ENCODE measurements at regions not wholly inside any gene's neighbourhood (a gene's known extent, or its start where the extent isn't known, plus 50 kb on each side); places are given as distances from the start of the nearest gene placed in this dataset.

- Mint-ChIP-seq H3K27ac (no peak overlapping the region), H3K27me3 (peaks cover 18% of the 10 kb centered on the region), H3K4me3 (ENCODE audit: low read depth) (no peak overlapping the region), H3K4me1 (ENCODE audit: low read depth) (no peaks in the 10 kb centered on the region), H3K36me3 (ENCODE audit: insufficient read depth) (no peaks in the 10 kb centered on the region), H3K9me3 (ENCODE audit: low read depth) (no peaks in the 10 kb centered on the region)
- no peak for TF ChIP-seq CTCF (IDR thresholded peaks at IDR 0.05; ENCODE audit: unreplicated experiment)
- no peak for DNase-seq (ENCODE audit: low spot score, unreplicated experiment)
Measured at GRCh38 chr2:235358981-235359471, 134.8 kb upstream of the AGAP1 start.

GRCh38 chr2:235360446-235360845, 133.4 kb upstream of the AGAP1 start:
- Mint-ChIP-seq H3K9me3 (ENCODE audit: low read depth) (no peaks in the 10 kb centered on the region), H3K36me3 (ENCODE audit: insufficient read depth) (no peaks in the 10 kb centered on the region), H3K27ac (no peak overlapping the region), H3K4me1 (ENCODE audit: low read depth) (no peaks in the 10 kb centered on the region), H3K27me3 (peaks cover 12% of the 10 kb centered on the region), H3K4me3 (ENCODE audit: low read depth) (no peak overlapping the region)
- DNase-seq (ENCODE audit: low spot score, unreplicated experiment), result no peak
- no peak for TF ChIP-seq CTCF (IDR thresholded peaks at IDR 0.05; ENCODE audit: unreplicated experiment)

GRCh38 chr2:235365743-235366142, 128.1 kb upstream of the AGAP1 start:
- H3K27me3 Mint-ChIP-seq, result peaks cover 19% of the 10 kb centered on the region
- no peaks in the 10 kb centered on the region for H3K4me1 Mint-ChIP-seq (ENCODE audit: low read depth)
- no peaks in the 10 kb centered on the region for H3K9me3 Mint-ChIP-seq (ENCODE audit: low read depth)
- no peak for DNase-seq (ENCODE audit: low spot score, unreplicated experiment)
- no peak overlapping the region for H3K4me3 Mint-ChIP-seq (ENCODE audit: low read depth)
- no peak overlapping the region for H3K27ac Mint-ChIP-seq
- no peak for TF ChIP-seq CTCF (IDR thresholded peaks at IDR 0.05; ENCODE audit: unreplicated experiment)
- no peaks in the 10 kb centered on the region for H3K36me3 Mint-ChIP-seq (ENCODE audit: insufficient read depth)

- no peak for TF ChIP-seq CTCF (IDR thresholded peaks at IDR 0.05; ENCODE audit: unreplicated experiment)
- H3K4me3 Mint-ChIP-seq (ENCODE audit: low read depth), result no peak overlapping the region
- DNase-seq (ENCODE audit: low spot score, unreplicated experiment), result no peak
- peaks cover 26% of the 10 kb centered on the region for H3K27me3 Mint-ChIP-seq
- no peaks in the 10 kb centered on the region for H3K9me3 Mint-ChIP-seq (ENCODE audit: low read depth)
- no peak overlapping the region for H3K27ac Mint-ChIP-seq
- H3K36me3 Mint-ChIP-seq (ENCODE audit: insufficient read depth), result no peaks in the 10 kb centered on the region
- no peaks in the 10 kb centered on the region for H3K4me1 Mint-ChIP-seq (ENCODE audit: low read depth)
Measured at GRCh38 chr2:235366390-235366789, 127.5 kb upstream of the AGAP1 start.

GRCh38 chr2:235366807-235367206, 127.0 kb upstream of the AGAP1 start:
- Mint-ChIP-seq H3K27me3 (peaks cover 26% of the 10 kb centered on the region), H3K36me3 (ENCODE audit: insufficient read depth) (no peaks in the 10 kb centered on the region), H3K4me1 (ENCODE audit: low read depth) (no peaks in the 10 kb centered on the region), H3K27ac (no peak overlapping the region), H3K9me3 (ENCODE audit: low read depth) (no peaks in the 10 kb centered on the region), H3K4me3 (ENCODE audit: low read depth) (no peak overlapping the region)
- no peak for TF ChIP-seq CTCF (IDR thresholded peaks at IDR 0.05; ENCODE audit: unreplicated experiment)
- no peak for DNase-seq (ENCODE audit: low spot score, unreplicated experiment)
